Tibial nerve (tissue), 4 donors: ENCODE measurements at regions not wholly inside any gene's neighbourhood (a gene's known extent, or its start where the extent isn't known, plus 50 kb on each side); places are given as distances from the start of the nearest gene placed in this dataset.

ENCODE experiments used
- DNase-seq, 2 donors: peaks; one replicate each; pipeline ENCODE4 v3.0.0-alpha.2; 2019; ENCODE audit warnings: low spot score in 2 of 2
- H3K27ac ChIP-seq, 4 donors: fragments of 200-600 bp; sonication (generic) in 3 of 4; one replicate each; pipeline ENCODE4 v1.5.1; 2017 to 2019; ENCODE audit warnings: mild to moderate bottlenecking in 1 of 4
- H3K27me3 ChIP-seq, 2 donors: fragments of 200-600 bp; sonication (generic) in 1 of 2; one replicate each; pipeline versions ENCODE4 v1.5.1 to v1.6.0; 2017 to 2019
- H3K36me3 ChIP-seq, 3 donors: fragments of 200-600 bp; sonication (generic); one replicate each; pipeline ENCODE4 v1.5.1; 2018 to 2019
- H3K4me1 ChIP-seq, 4 donors: fragments of 200-600 bp; sonication (generic) in 3 of 4; one replicate each; pipeline ENCODE4 v1.5.1; 2017 to 2019
- H3K4me3 ChIP-seq, 4 donors: fragments of 200-600 bp; sonication (generic) in 3 of 4; one replicate each; pipeline ENCODE4 v1.5.1; 2017 to 2019; ENCODE audit warnings: mild to moderate bottlenecking in 1 of 4, moderate library complexity in 1 of 4
- H3K9me3 ChIP-seq, 4 donors: fragments of 200-600 bp; sonication (generic) in 3 of 4; one replicate each; pipeline ENCODE4 v1.5.1; 2017 to 2019
- CTCF ChIP-seq, 5 experiments: fragments of 200-600 bp in 3 of 5; fragments of 450-650 bp in 2 of 5; sonication (generic) in 3 of 5; IDR thresholded peaks; one replicate each; pipeline ENCODE4 v1.5.1; 2016 to 2019; ENCODE audit warnings: antibody characterized with exemption in 5 of 5, mild to moderate bottlenecking in 3 of 5, moderate library complexity in 2 of 5
- EP300 ChIP-seq, 2 donors: sonication (generic); formaldehyde crosslinking; IDR thresholded peaks; one replicate each; pipeline ENCODE4 v1.6.1; 2017; ENCODE audit warnings: antibody characterized with exemption in 2 of 2, mild to moderate bottlenecking in 1 of 2
- POLR2A ChIP-seq, 2 donors: fragments of 450-650 bp; IDR thresholded peaks; one replicate each; pipeline ENCODE4 v1.6.1; 2017; ENCODE audit warnings: antibody characterized with exemption in 2 of 2, mild to moderate bottlenecking in 2 of 2, moderate library complexity in 2 of 2
- whole genome bisulfite sequencing, 2 donors: methylation state at CpG; one replicate each; pipeline ENCODE4 v1.1.5; 2018; 5-methylcytosine and 5-hydroxymethylcytosine counted together

DNA sequence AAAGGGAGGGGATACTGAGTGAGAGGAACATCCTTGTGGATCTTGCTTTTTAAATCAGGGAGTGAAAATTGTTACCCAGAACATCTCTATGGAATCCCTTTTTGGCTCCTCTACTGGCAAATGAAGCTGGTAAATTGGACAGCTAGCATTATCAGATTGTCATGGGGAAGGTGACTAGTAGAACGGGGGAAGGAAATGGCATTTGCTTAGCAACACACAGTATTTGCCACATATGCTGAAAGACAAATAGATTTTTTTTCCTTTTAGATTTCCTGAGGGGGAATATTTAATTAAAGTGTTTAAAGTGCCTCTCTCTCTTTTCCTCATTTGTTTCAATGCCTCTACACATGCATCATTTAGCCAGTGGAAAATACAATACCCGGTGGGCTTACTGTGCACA is 573.5 kb downstream of the BCKDHB start:
- H3K27me3 ChIP-seq = no peaks in the 10 kb centered on the region

DNA sequence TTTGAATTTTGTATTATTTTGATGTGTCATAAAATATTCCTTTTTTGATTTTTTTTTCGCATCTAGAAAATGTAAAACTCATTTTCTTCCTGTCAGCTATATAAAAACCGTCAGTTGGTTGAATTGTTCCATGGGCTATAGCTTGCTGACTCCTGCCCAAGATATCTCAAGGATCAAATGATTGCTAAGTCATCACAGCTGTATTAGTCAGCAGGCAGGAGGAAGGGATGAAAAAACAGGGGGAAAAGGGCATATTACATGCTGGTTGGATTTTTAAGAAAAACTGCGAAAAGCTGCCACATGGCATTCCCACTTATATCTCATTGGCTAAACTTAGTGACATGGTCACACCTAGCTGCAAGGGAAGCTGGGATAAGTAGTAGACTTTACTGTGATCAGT is 569.9 kb downstream of the BCKDHB start:
- WGBS, 2 donors = 92 to 94% methylated on average over 3 of the region's 3 CpGs
- Histone ChIP-seq H3K4me1 (no peaks in the 10 kb centered on the region), H3K36me3 (no peaks in the 10 kb centered on the region), H3K27me3 (no peaks in the 10 kb centered on the region), H3K9me3 (peaks cover 0 to 8% (median 0%) of the 10 kb centered on the region in 4 donors), H3K27ac (no peak overlapping the region), H3K4me3 (no peak overlapping the region)
- TF ChIP-seq EP300 (IDR thresholded peaks at IDR 0.05) (no peak), CTCF (IDR thresholded peaks at IDR 0.05) (no peak), POLR2A (IDR thresholded peaks at IDR 0.05) (no peak)
- no peak for DNase-seq

More for the DNA sequence above, 573.5 kb downstream of the BCKDHB start:
- H3K9me3 ChIP-seq = peaks cover 0 to 8% (median 0%) of the 10 kb centered on the region in 4 donors
- no peak for DNase-seq
- TF ChIP-seq CTCF (IDR thresholded peaks at IDR 0.05) = no peak
- TF ChIP-seq EP300 (IDR thresholded peaks at IDR 0.05) = no peak
- no peak for TF ChIP-seq POLR2A (IDR thresholded peaks at IDR 0.05)
- H3K27ac ChIP-seq = no peak overlapping the region
- H3K4me3 ChIP-seq = no peak overlapping the region
- WGBS, 2 donors = 86 to 89% methylated on average over 2 of the region's 2 CpGs
- no peaks in the 10 kb centered on the region for H3K4me1 ChIP-seq
- no peaks in the 10 kb centered on the region for H3K36me3 ChIP-seq

DNA sequence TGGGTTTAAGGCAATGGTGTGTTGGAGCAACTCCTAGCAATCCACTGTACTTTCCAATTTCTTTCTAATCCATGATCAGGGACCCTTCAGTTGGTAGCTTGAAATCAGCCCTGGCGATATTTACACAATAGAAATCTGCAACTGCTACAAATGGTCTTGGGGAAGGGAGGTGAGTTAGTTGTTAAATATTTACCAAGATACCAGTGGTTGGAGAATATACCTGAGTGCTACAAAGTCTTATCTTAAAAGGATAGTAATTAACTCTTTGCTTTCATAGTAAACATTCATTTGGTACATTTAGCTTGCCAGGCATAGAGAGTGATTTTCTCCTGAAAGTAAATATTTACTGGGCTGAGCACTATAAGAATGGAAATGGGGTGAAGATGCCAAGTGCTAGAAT is 568.2 kb downstream of the BCKDHB start:
- Histone ChIP-seq H3K36me3 (no peaks in the 10 kb centered on the region), H3K27me3 (no peaks in the 10 kb centered on the region), H3K4me3 (no peak overlapping the region), H3K9me3 (peaks cover 0 to 8% (median 0%) of the 10 kb centered on the region in 4 donors), H3K27ac (no peak overlapping the region), H3K4me1 (no peaks in the 10 kb centered on the region)
- no peak for TF ChIP-seq EP300 (IDR thresholded peaks at IDR 0.05)
- WGBS, 2 donors = 90 to 97% methylated on average over 1 of the region's 1 CpG
- DNase-seq = no peak

- Histone ChIP-seq H3K36me3 (no peaks in the 10 kb centered on the region), H3K9me3 (peaks cover 0 to 8% (median 0%) of the 10 kb centered on the region in 4 donors), H3K27me3 (no peaks in the 10 kb centered on the region), H3K4me1 (no peaks in the 10 kb centered on the region), H3K27ac (no peak overlapping the region), H3K4me3 (no peak overlapping the region)
- TF ChIP-seq CTCF (IDR thresholded peaks at IDR 0.05) = no peak
- TF ChIP-seq EP300 (IDR thresholded peaks at IDR 0.05) = no peak
- TF ChIP-seq POLR2A (IDR thresholded peaks at IDR 0.05) = no peak
- no peak for DNase-seq
Measured at GRCh38 chr6:80673367-80673766, 566.9 kb downstream of the BCKDHB start.

- Histone ChIP-seq H3K36me3 (no peaks in the 10 kb centered on the region), H3K9me3 (no peaks in the 10 kb centered on the region), H3K27me3 (no peaks in the 10 kb centered on the region), H3K27ac (no peak overlapping the region), H3K4me3 (no peak overlapping the region), H3K4me1 (no peaks in the 10 kb centered on the region)
- no peak for DNase-seq
- TF ChIP-seq EP300 (IDR thresholded peaks at IDR 0.05) (no peak), CTCF (IDR thresholded peaks at IDR 0.05) (no peak), POLR2A (IDR thresholded peaks at IDR 0.05) (no peak)
Measured at GRCh38 chr6:80667006-80667405, 560.5 kb downstream of the BCKDHB start.

- 95 to 97% methylated on average over 19 of the region's 19 CpGs for WGBS, 2 donors
- no peak for TF ChIP-seq CTCF (IDR thresholded peaks at IDR 0.05)
- no peak for TF ChIP-seq POLR2A (IDR thresholded peaks at IDR 0.05)
- no peak for TF ChIP-seq EP300 (IDR thresholded peaks at IDR 0.05)
- no peaks in the 10 kb centered on the region for H3K9me3 ChIP-seq
- no peak overlapping the region for H3K27ac ChIP-seq
- no peaks in the 10 kb centered on the region for H3K36me3 ChIP-seq
- no peaks in the 10 kb centered on the region for H3K4me1 ChIP-seq
- no peak overlapping the region for H3K4me3 ChIP-seq
- DNase-seq = no peak
- H3K27me3 ChIP-seq = no peaks in the 10 kb centered on the region
Measured at GRCh38 chr6:80658926-80659325, 552.5 kb downstream of the BCKDHB start.
